ENCODE measurements at regions not wholly inside any gene's neighbourhood (a gene's known extent, or its start where the extent isn't known, plus 50 kb on each side); places are given as distances from the start of the nearest gene placed in this dataset.

GRCh38 chr17:70947215-70947614 lies 777.9 kb downstream of the KCNJ2 start:
- TF ChIP-seq, protein P1, sequence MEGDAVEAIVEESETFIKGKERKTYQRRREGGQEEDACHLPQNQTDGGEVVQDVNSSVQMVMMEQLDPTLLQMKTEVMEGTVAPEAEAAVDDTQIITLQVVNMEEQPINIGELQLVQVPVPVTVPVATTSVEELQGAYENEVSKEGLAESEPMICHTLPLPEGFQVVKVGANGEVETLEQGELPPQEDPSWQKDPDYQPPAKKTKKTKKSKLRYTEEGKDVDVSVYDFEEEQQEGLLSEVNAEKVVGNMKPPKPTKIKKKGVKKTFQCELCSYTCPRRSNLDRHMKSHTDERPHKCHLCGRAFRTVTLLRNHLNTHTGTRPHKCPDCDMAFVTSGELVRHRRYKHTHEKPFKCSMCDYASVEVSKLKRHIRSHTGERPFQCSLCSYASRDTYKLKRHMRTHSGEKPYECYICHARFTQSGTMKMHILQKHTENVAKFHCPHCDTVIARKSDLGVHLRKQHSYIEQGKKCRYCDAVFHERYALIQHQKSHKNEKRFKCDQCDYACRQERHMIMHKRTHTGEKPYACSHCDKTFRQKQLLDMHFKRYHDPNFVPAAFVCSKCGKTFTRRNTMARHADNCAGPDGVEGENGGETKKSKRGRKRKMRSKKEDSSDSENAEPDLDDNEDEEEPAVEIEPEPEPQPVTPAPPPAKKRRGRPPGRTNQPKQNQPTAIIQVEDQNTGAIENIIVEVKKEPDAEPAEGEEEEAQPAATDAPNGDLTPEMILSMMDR (IDR thresholded peaks at IDR 0.05), result no peak
- no peak for TF ChIP-seq POLR2A (IDR thresholded peaks at IDR 0.05)
